ENCODE measurements at regions not wholly inside any gene's neighbourhood (a gene's known extent, or its start where the extent isn't known, plus 50 kb on each side); places are given as distances from the start of the nearest gene placed in this dataset.

DNA sequence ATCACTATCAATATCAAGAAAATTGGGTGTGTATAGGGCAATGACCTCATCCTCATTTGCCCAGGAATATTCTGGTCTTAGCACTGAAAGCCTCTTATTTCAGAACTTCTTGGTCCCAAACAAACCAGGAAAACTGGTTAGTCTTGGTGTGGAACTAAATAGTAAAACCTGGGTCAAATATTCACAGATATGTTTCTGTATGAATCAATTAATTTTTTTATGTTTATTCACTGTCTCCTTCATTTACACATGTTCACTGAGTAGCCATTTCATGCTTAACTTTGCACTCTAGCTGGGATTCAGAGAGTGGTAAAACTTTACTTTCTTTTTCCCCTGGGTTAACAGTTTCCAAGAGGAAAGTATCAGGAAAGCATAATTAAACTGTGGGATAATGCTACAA lies 113.7 kb upstream of the PAPPA start:
- H2AFZ ChIP-seq (ENCODE audit: control insufficient read depth, low read length): no peak overlapping the region
- no peak overlapping the region for H3K4me2 ChIP-seq (ENCODE audit: control insufficient read depth, extremely low read depth, insufficient read depth, low read depth, low read length)
- peak; percentile 41 for FAIRE-seq
- H3K9me1 ChIP-seq (ENCODE audit: control insufficient read depth, extremely low read depth, insufficient read depth, low read length): no peaks in the 10 kb centered on the region
- dilution Hi-C loops (cut with MboI; ENCODE audit: extremely low pct_ligation_motif_present, low sequenced_read_pairs): no loop called here
- no peaks in the 10 kb centered on the region for H3K36me3 ChIP-seq (ENCODE audit: control insufficient read depth in 2 of 2, extremely low read depth in 1 of 2, insufficient read depth in 2 of 2, low read length in 2 of 2)
- no peak overlapping the region for H3K4me3 ChIP-seq (ENCODE audit: control insufficient read depth in 2 of 3, extremely low read depth in 1 of 3, insufficient read depth in 2 of 3, low read depth in 1 of 3, low read length in 3 of 3)
- H3K4me1 ChIP-seq (ENCODE audit: control insufficient read depth, extremely low read depth, insufficient read depth, low read length): peaks cover 10% of the 10 kb centered on the region
- H3K9me3 ChIP-seq (ENCODE audit: control insufficient read depth, low read depth, low read length): no peaks in the 10 kb centered on the region
- no peaks in the 10 kb centered on the region for H3K27me3 ChIP-seq (ENCODE audit: control insufficient read depth, extremely low read depth, insufficient read depth, low read length)
- H3K9ac ChIP-seq (ENCODE audit: control insufficient read depth, extremely low read depth, insufficient read depth, low read length): no peak overlapping the region
- H4K20me1 ChIP-seq (ENCODE audit: control insufficient read depth, extremely low read depth, insufficient read depth, low read length): no peaks in the 10 kb centered on the region
- no peak for DNase-seq (ENCODE audit: low read depth, low spot score)
- H3K27ac ChIP-seq (ENCODE audit: control insufficient read depth, insufficient read depth, low read length): no peak overlapping the region
- TF ChIP-seq EZH2 (IDR thresholded peaks at IDR 0.05; ENCODE audit: low read length) (no peak), CTCF (optimal IDR thresholded peaks at IDR 0.05 in 1 of 3, IDR thresholded peaks at IDR 0.05 in 1 of 3, conservative IDR thresholded peaks at IDR 0.05 in 1 of 3; ENCODE audit: extremely low read depth in 1 of 3, insufficient read depth in 2 of 3, low read length in 3 of 3) (no peak)
- H3K79me2 ChIP-seq (ENCODE audit: control insufficient read depth, insufficient read depth, low read length): no peaks in the 10 kb centered on the region

- H3K9me1 ChIP-seq (ENCODE audit: control insufficient read depth, extremely low read depth, insufficient read depth, low read length): no peaks in the 10 kb centered on the region
- DNase-seq (ENCODE audit: low read depth, low spot score) (no peak), FAIRE-seq (no peak)
- H3K4me2 ChIP-seq (ENCODE audit: control insufficient read depth, extremely low read depth, insufficient read depth, low read depth, low read length): no peak overlapping the region
- no peaks in the 10 kb centered on the region for H4K20me1 ChIP-seq (ENCODE audit: control insufficient read depth, extremely low read depth, insufficient read depth, low read length)
- H2AFZ ChIP-seq (ENCODE audit: control insufficient read depth, low read length): no peak overlapping the region
- no peak overlapping the region for H3K4me3 ChIP-seq (ENCODE audit: control insufficient read depth in 2 of 3, extremely low read depth in 1 of 3, insufficient read depth in 2 of 3, low read depth in 1 of 3, low read length in 3 of 3)
- dilution Hi-C loops (cut with MboI; ENCODE audit: extremely low pct_ligation_motif_present, low sequenced_read_pairs): no loop called here
- H3K79me2 ChIP-seq (ENCODE audit: control insufficient read depth, insufficient read depth, low read length): no peaks in the 10 kb centered on the region
- H3K9me3 ChIP-seq (ENCODE audit: control insufficient read depth, low read depth, low read length): no peaks in the 10 kb centered on the region
- peaks cover 10% of the 10 kb centered on the region for H3K4me1 ChIP-seq (ENCODE audit: control insufficient read depth, extremely low read depth, insufficient read depth, low read length)
- H3K36me3 ChIP-seq (ENCODE audit: control insufficient read depth in 2 of 2, extremely low read depth in 1 of 2, insufficient read depth in 2 of 2, low read length in 2 of 2): no peaks in the 10 kb centered on the region
- no peak overlapping the region for H3K27ac ChIP-seq (ENCODE audit: control insufficient read depth, insufficient read depth, low read length)
- no peaks in the 10 kb centered on the region for H3K27me3 ChIP-seq (ENCODE audit: control insufficient read depth, extremely low read depth, insufficient read depth, low read length)
- no peak overlapping the region for H3K9ac ChIP-seq (ENCODE audit: control insufficient read depth, extremely low read depth, insufficient read depth, low read length)
- TF ChIP-seq CTCF (optimal IDR thresholded peaks at IDR 0.05 in 1 of 3, IDR thresholded peaks at IDR 0.05 in 1 of 3, conservative IDR thresholded peaks at IDR 0.05 in 1 of 3; ENCODE audit: extremely low read depth in 1 of 3, insufficient read depth in 2 of 3, low read length in 3 of 3) (no peak), EZH2 (IDR thresholded peaks at IDR 0.05; ENCODE audit: low read length) (no peak)
These were observed 111.3 kb upstream of the PAPPA start for GRCh38 chr9:116042321-116042720.
